NCI-H2107 (cell line): ENCODE measurements at regions not wholly inside any gene's neighbourhood (a gene's known extent, or its start where the extent isn't known, plus 50 kb on each side); places are given as distances from the start of the nearest gene placed in this dataset.
"Not testable (repeated sequence)": the region's sequence is repeated elsewhere in the genome, so short reads cannot be mapped to it uniquely, and the experiment has no call there.

ENCODE experiments used
- DNase-seq: peaks from one replicate; lab custom pipeline; 2025; lab: John Stamatoyannopoulos, UW

DNA sequence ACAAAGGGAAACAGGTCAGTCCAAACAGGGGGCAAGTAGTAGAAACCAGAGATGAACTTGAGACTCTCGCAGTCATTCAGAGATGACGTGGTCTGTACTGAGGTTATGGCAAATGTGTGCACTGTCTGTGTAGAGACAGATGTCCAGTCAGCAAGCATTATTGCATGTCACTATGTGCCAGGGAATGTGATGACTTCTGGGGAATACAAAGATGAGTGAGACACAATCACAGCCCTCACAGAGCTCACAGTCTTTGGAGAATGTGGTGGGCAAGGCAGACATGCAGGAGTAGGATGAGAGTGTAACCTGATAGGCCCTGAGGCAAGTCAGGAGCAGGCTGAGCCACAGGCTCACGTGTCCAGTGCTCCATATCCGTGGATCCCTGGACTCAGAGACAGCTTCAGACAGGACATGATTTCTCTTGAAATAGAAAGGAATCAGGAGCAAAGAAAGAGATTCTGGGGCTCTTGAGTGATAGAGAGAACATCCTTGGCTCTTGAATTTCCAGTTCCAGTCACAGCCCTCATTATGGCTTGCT, 550.7 kb downstream of the ETS1 start:
- DNase-seq: no peak

GRCh38 chr11:128036006-128036405, 551.4 kb downstream of the ETS1 start:
- DNase-seq: no peak

GRCh38 chr11:128031538-128032134, 555.7 kb downstream of the ETS1 start:
- not testable (repeated sequence) for DNase-seq

DNA sequence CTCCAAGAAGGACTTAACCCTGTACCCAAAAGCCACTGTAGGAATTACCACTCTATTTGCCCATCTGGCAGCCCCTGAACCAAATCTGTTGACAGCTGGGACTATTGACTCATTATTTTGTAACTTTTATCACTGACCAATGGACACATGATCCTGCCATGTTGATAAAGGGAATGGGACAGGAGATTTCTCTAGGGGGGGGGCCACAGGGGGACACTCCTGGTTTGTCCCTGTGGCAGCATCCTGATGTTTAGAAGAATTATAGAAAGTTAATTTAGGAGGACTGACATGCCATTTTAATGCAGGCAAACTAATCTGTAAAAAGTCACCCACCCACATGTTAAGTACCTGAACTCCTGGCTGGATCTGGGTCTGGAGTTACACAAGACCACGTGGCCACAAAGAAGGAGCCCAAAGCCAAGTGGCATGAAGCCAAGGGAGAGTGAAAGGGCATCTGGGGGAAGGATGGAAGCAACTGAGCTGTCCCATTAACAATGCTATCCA, 558.1 kb downstream of the ETS1 start:
- no peak for DNase-seq

GRCh38 chr11:128026596-128026995, 560.8 kb downstream of the ETS1 start:
- DNase-seq: no peak

- no peak for DNase-seq
Observed at GRCh38 chr11:128022761-128023160, 564.6 kb downstream of the ETS1 start.

- DNase-seq: no peak
Observed at GRCh38 chr11:128022007-128022368, 565.4 kb downstream of the ETS1 start.

DNA sequence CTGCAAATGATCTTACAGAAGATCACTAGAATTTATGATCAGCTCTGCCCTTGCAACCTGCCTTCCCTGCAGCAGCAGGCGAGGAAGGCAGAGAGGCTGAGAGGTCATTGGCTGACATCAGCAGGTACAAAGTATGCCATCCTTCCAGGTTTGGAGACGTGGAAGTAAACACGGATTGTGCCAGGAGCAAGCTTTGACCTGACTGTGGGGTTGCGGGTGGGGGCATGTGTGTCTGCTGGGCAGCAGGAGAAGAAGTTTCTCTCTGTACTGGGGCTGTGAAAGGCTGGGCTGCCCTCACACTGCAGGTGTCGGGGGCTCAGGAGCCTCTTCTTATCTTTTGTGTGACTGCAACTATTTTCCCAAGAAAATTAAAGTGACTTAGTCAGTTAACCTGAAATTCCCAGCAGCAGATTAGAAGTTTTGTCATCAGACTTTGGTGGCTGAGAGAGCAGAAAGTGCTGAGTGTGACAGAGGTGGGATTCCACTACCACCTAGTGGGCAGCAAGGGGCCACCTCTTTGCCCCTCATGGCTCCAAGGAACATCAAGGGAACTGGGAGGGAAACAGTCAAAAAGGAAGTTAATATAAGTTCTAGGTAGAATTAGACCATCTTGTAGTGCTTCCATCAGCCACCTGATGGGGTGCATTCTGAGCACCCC, 565.9 kb downstream of the ETS1 start:
- DNase-seq: no peak

GRCh38 chr11:128018692-128019091, 568.7 kb downstream of the ETS1 start:
- no peak for DNase-seq

- DNase-seq: no peak
Observed at GRCh38 chr11:128005562-128005961, 581.8 kb downstream of the ETS1 start.

GRCh38 chr11:127998421-127998820, 588.9 kb downstream of the ETS1 start:
- no peak for DNase-seq

- DNase-seq: no peak
Observed at GRCh38 chr11:127997594-127997993, 589.8 kb downstream of the ETS1 start.

DNA sequence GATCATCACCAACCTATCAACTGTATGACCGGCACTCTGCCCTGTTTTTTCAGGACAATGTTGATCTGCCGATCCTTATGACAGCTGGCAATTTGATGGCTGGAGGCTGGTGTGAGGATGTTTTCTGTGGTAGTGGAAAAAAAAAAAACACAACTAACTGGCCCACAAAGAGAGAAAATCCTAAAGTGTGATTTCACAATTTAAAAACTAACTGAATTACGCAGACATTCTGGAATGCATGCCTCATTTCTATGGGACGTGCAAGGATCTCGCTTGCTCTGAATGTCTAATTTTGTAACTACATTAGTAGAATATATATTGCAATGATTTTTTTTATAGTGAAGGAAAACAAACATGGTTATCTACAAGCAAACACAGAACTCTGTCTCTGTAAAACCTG, 590.5 kb downstream of the ETS1 start:
- no peak for DNase-seq

GRCh38 chr11:127995921-127996320, 591.4 kb downstream of the ETS1 start:
- DNase-seq: no peak

DNA sequence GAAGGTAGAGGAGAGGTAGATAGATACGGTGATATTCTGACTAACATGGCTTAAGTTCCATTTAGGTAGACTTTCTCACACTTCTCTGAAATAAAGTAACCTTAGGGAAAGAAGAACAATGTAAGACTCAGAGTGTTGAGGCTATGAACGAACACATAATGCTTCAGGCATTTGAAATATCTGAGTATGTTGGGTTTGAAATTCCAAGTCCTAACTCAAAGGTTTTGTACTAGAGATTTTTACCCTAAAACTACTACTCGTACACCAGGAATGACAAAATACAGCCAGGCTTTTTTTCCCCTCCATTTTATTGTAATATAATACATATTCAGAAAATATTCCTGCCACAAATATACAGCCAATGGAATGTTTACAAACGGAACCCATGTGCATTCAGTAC, 592.6 kb downstream of the ETS1 start:
- no peak for DNase-seq

GRCh38 chr11:127993788-127994187, 593.6 kb downstream of the ETS1 start:
- DNase-seq: no peak

- no peak for DNase-seq
Observed at GRCh38 chr11:127993281-127993680, 594.1 kb downstream of the ETS1 start.

DNA sequence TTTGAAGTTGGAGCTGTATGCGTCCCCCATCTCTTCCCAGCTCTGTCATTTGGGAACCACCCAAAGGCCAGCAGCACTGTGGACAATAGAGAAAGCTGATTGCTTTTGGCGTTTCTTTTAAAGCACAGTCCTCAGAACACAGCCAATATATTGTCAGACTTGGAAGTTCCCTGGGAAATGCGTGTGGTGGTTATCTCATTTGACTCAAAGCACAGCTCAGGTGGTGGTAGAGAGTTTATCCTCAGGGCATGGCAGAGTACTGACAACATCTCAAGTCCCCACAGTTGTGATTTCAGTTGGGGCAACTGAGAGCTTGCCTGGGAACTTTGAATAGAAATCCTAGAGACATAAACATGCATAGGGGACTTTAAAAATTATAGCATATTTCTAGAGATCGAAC, 601.3 kb downstream of the ETS1 start:
- DNase-seq: no peak

DNA sequence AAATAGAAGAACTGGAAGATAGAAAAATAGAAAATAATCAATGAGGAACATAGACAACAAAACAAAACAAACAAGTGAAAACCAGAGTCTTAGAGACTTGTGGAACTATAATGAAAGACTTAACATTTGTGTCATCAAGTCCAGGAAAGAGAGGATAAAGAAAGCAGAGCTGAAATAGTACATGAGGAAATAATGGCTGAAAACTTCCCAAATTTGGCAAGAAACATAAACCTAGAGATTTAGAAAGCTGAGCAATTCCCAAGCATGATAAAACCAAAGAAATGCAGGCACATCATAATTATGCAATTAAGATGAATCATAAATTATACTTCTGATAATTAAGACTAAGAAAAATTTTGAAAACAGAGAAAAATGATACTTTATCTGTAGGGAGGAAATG, 614.5 kb downstream of the ETS1 start:
- DNase-seq: no peak

- DNase-seq: no peak
Observed at GRCh38 chr11:127971448-127971847, 615.9 kb downstream of the ETS1 start.

- DNase-seq: no peak
Observed at GRCh38 chr11:127966821-127967220, 620.5 kb downstream of the ETS1 start.

DNA sequence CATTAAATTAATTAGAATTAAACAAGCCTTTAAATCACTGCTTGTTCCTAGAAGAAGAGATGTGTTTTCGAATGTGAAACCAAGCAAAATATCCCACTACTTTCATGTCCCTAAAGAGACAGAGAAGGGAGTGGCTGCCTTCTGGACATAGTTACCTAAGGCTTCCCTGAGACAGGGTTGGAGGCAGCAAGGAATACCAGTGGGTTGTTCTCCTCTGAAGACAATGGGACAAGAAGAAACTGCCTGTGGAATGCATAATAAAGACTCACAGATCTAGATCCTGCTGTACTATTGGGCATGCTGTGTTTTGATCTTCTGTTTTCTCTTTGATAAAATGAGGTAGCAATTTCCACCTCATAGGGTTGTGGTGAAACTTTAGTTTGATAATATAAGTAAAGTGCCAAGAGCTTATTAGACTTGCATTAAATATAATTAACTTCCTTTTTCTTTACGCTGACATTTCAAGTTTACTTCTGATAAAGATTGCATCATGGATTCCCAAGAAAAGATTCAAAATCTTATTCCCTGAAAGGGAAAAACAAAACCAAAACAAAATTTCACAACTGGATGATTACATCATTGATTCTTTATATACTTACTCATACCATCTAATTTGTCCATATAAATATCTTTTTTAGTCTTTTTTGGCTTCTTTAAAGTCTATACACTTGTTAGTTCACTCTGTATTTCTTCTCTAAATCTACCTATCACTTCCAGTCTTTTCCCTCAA, 621.3 kb downstream of the ETS1 start:
- no peak for DNase-seq

GRCh38 chr11:127962416-127962815, 624.9 kb downstream of the ETS1 start:
- no peak for DNase-seq
